PC-9 (cell line): ENCODE measurements at regions not wholly inside any gene's neighbourhood (a gene's known extent, or its start where the extent isn't known, plus 50 kb on each side); places are given as distances from the start of the nearest gene placed in this dataset.

Experiments used
- EZH2 ChIP-seq: fragments of 200-600 bp; sonication (generic); IDR thresholded peaks from 2 replicates; pipeline ENCODE4 v1.8.0; 2017; ENCODE audit warnings: antibody characterized with exemption, low read depth
- TF ChIP-seq, protein P1 (sequence below): fragments of 200-600 bp; sonication (generic); conservative IDR thresholded peaks from 2 replicates; pipeline ENCODE4 v1.6.1; 2017; ENCODE audit warnings: mixed run types, antibody characterized with exemption, mild to moderate bottlenecking, moderate library complexity

DNA sequence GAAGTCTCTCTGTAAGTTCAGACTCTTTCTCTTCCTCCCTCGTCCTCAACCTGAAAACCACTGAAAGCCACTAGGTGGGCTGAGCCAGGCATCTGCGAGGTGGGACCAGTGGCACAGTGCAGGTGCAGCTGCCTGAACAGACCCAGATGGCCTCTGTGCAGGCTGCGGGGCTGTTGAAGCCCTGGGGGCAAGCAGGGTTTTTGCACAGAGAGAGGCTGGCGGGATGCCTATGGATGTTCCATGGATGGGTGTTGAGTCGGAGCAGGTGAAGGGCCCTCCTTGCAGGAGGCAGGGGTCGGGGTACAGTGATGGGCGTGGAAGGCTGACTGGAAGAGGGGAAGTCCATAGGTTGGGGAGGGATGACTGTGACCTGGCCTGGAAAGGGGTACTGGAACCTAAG is 350.2 kb upstream of the FAT1 start:
- TF ChIP-seq, protein P1, sequence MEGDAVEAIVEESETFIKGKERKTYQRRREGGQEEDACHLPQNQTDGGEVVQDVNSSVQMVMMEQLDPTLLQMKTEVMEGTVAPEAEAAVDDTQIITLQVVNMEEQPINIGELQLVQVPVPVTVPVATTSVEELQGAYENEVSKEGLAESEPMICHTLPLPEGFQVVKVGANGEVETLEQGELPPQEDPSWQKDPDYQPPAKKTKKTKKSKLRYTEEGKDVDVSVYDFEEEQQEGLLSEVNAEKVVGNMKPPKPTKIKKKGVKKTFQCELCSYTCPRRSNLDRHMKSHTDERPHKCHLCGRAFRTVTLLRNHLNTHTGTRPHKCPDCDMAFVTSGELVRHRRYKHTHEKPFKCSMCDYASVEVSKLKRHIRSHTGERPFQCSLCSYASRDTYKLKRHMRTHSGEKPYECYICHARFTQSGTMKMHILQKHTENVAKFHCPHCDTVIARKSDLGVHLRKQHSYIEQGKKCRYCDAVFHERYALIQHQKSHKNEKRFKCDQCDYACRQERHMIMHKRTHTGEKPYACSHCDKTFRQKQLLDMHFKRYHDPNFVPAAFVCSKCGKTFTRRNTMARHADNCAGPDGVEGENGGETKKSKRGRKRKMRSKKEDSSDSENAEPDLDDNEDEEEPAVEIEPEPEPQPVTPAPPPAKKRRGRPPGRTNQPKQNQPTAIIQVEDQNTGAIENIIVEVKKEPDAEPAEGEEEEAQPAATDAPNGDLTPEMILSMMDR: no peak
- no peak for TF ChIP-seq EZH2
